ENCODE measurements at regions not wholly inside any gene's neighbourhood (a gene's known extent, or its start where the extent isn't known, plus 50 kb on each side); places are given as distances from the start of the nearest gene placed in this dataset.

DNA sequence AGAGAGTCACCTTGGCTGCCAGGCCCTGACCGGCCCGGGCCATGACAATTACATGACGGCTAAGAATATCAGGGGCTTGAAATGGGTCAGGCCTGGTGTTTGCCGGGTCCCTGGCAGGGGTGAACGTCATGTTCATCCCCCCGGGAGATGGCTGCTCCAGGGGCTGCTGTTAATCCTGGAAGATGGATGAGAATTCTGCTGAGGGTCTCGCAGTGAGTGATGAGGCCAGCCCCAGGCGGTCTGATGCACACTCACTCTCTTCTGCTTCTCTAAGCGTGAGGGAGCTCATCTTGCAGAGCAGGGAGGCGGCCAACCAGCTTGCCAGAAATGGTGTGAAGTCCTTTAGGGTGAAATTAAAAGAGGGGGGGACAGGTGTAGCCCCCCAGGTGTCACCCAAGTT lies 101.3 kb upstream of the ANO1 start:
- Histone ChIP-seq H3K79me2 (ENCODE audit: insufficient read depth, low read length) (no peaks in the 10 kb centered on the region), H3K4me3 (ENCODE audit: low read depth in 1 of 2, low read length in 2 of 2) (no peak overlapping the region), H3K4me2 (ENCODE audit: insufficient read depth, low read length) (no peak overlapping the region), H3K27ac (ENCODE audit: low read length) (no peak overlapping the region), H3K9me3 (ENCODE audit: insufficient read depth, low read length, severe bottlenecking) (no peaks in the 10 kb centered on the region), H3K27me3 (ENCODE audit: insufficient read depth, low read length, poor library complexity) (no peaks in the 10 kb centered on the region), H4K20me1 (ENCODE audit: insufficient read depth, low read length) (no peaks in the 10 kb centered on the region), H2AFZ (ENCODE audit: low read depth, low read length) (no peak overlapping the region), H3K36me3 (ENCODE audit: insufficient read depth, low read length) (no peaks in the 10 kb centered on the region), H3K9ac (ENCODE audit: low read depth, low read length) (no peak overlapping the region), H3K4me1 (ENCODE audit: insufficient read depth, low read length) (no peaks in the 10 kb centered on the region)
- DNase-seq (no peak), ATAC-seq (ENCODE audit: insufficient read depth, low read depth) (no peak)
- TF ChIP-seq, protein P1, sequence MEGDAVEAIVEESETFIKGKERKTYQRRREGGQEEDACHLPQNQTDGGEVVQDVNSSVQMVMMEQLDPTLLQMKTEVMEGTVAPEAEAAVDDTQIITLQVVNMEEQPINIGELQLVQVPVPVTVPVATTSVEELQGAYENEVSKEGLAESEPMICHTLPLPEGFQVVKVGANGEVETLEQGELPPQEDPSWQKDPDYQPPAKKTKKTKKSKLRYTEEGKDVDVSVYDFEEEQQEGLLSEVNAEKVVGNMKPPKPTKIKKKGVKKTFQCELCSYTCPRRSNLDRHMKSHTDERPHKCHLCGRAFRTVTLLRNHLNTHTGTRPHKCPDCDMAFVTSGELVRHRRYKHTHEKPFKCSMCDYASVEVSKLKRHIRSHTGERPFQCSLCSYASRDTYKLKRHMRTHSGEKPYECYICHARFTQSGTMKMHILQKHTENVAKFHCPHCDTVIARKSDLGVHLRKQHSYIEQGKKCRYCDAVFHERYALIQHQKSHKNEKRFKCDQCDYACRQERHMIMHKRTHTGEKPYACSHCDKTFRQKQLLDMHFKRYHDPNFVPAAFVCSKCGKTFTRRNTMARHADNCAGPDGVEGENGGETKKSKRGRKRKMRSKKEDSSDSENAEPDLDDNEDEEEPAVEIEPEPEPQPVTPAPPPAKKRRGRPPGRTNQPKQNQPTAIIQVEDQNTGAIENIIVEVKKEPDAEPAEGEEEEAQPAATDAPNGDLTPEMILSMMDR (IDR thresholded peaks at IDR 0.05; ENCODE audit: borderline replicate concordance, extremely low read depth, low read length, poor library complexity, severe bottlenecking), result no peak
- no peak for TF ChIP-seq EZH2 (IDR thresholded peaks at IDR 0.05; ENCODE audit: borderline replicate concordance, low read depth, low read length, severe bottlenecking)

DNA sequence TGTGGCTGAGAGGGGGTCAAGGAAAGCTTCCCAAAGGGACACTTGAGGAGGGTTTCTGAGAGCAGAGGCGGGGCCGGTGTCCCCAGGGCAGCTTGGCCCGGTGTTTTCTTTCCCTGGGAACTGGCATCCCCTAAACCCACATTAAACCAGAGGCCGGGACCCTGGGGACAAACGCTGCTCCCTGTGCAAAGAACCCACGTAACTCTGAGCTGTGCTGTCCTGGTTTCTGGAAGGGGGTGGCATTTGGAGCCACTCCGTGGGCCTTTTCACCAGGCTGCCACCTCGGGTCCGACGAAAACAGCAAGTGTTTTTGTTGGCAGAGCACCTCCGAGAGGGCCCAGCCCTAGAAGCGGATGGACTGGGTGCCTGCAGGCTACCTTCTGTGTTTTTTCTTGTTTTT lies 100.2 kb upstream of the ANO1 start:
- H3K4me3 ChIP-seq (ENCODE audit: low read depth in 1 of 2, low read length in 2 of 2), result no peak overlapping the region
- ATAC-seq (ENCODE audit: insufficient read depth, low read depth) (no peak), DNase-seq (no peak)
- no peak overlapping the region for H2AFZ ChIP-seq (ENCODE audit: low read depth, low read length)
- H3K27ac ChIP-seq (ENCODE audit: low read length), result no peak overlapping the region
- H3K4me2 ChIP-seq (ENCODE audit: insufficient read depth, low read length), result no peak overlapping the region
- no peaks in the 10 kb centered on the region for H3K36me3 ChIP-seq (ENCODE audit: insufficient read depth, low read length)
- no peak overlapping the region for H3K9ac ChIP-seq (ENCODE audit: low read depth, low read length)
- no peaks in the 10 kb centered on the region for H3K4me1 ChIP-seq (ENCODE audit: insufficient read depth, low read length)
- peaks cover 3% of the 10 kb centered on the region for H3K27me3 ChIP-seq (ENCODE audit: insufficient read depth, low read length, poor library complexity)
- H3K79me2 ChIP-seq (ENCODE audit: insufficient read depth, low read length), result no peaks in the 10 kb centered on the region
- TF ChIP-seq, protein P1 (IDR thresholded peaks at IDR 0.05; ENCODE audit: borderline replicate concordance, extremely low read depth, low read length, poor library complexity, severe bottlenecking), result no peak
- TF ChIP-seq EZH2 (IDR thresholded peaks at IDR 0.05; ENCODE audit: borderline replicate concordance, low read depth, low read length, severe bottlenecking), result no peak
- no peaks in the 10 kb centered on the region for H4K20me1 ChIP-seq (ENCODE audit: insufficient read depth, low read length)
- no peaks in the 10 kb centered on the region for H3K9me3 ChIP-seq (ENCODE audit: insufficient read depth, low read length, severe bottlenecking)

DNA sequence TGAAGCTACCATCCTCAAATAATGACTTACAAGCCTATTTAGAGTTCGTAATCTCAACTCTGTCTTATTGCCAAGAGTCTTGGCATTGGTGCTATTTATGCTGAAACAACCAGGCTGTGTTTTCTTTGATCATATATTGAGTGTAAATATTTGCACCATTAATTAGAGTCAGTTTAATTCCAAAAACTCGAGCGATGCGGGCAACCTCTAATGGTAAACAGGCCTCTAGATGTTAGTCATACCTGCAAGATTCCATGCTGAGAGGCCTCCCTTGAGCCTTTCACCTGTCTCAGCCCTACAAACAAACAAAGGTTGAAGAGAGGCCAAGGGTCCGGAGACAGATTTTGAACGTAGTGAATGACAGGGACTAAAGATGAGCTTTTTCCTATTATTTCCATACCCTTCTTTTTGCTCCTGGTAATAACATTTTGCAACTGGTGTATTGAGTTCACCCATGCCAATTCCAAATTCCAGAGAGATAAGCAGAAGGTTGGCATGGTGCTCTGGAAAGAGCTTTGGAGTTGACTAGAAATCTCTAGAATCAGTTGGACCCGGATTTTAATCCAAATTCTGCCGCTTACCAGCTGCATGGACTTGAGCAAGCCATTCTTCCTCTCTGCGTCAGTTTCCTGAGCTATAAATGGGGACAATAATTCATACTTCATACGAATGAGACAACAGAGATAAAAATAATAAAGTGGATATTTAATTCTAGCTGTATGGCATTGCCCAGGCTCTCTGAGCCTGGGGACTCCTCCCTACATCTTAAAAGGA lies 99.1 kb upstream of the ANO1 start:
- DNase-seq (no peak), ATAC-seq (ENCODE audit: insufficient read depth, low read depth) (no peak)
- no peaks in the 10 kb centered on the region for H4K20me1 ChIP-seq (ENCODE audit: insufficient read depth, low read length)
- H2AFZ ChIP-seq (ENCODE audit: low read depth, low read length), result no peak overlapping the region
- H3K9ac ChIP-seq (ENCODE audit: low read depth, low read length), result no peak overlapping the region
- no peak overlapping the region for H3K27ac ChIP-seq (ENCODE audit: low read length)
- H3K36me3 ChIP-seq (ENCODE audit: insufficient read depth, low read length), result no peaks in the 10 kb centered on the region
- H3K4me2 ChIP-seq (ENCODE audit: insufficient read depth, low read length), result no peak overlapping the region
- H3K79me2 ChIP-seq (ENCODE audit: insufficient read depth, low read length), result no peaks in the 10 kb centered on the region
- peaks cover 3% of the 10 kb centered on the region for H3K27me3 ChIP-seq (ENCODE audit: insufficient read depth, low read length, poor library complexity)
- no peak overlapping the region for H3K4me3 ChIP-seq (ENCODE audit: low read depth in 1 of 2, low read length in 2 of 2)
- H3K9me3 ChIP-seq (ENCODE audit: insufficient read depth, low read length, severe bottlenecking), result no peaks in the 10 kb centered on the region
- TF ChIP-seq, protein P1 (IDR thresholded peaks at IDR 0.05; ENCODE audit: borderline replicate concordance, extremely low read depth, low read length, poor library complexity, severe bottlenecking), result no peak
- no peak for TF ChIP-seq EZH2 (IDR thresholded peaks at IDR 0.05; ENCODE audit: borderline replicate concordance, low read depth, low read length, severe bottlenecking)
- H3K4me1 ChIP-seq (ENCODE audit: insufficient read depth, low read length), result no peaks in the 10 kb centered on the region

All from DND-41 (cell line).